Endothelial cell (in vitro differentiated cells): ENCODE measurements at regions not wholly inside any gene's neighbourhood (a gene's known extent, or its start where the extent isn't known, plus 50 kb on each side); places are given as distances from the start of the nearest gene placed in this dataset.
"Not testable (repeated sequence)": the region's sequence is repeated elsewhere in the genome, so short reads cannot be mapped to it uniquely, and the experiment has no call there.

ENCODE experiments used
- DNase-seq: peaks from one replicate; pipeline ENCODE4 v3.0.0; 2021; ENCODE audit warnings: low spot score
- H3K27ac Mint-ChIP-seq: one replicate; pipeline ENCODE4 v1.8.0; 2021; ENCODE audit warnings: mixed read lengths, inconsistent platforms; ENCODE audit not compliant: unreplicated experiment
- H3K27me3 Mint-ChIP-seq: one replicate; pipeline ENCODE4 v1.8.0; 2021; ENCODE audit warnings: mild to moderate bottlenecking, moderate library complexity, mixed read lengths, inconsistent platforms; ENCODE audit not compliant: unreplicated experiment
- H3K36me3 Mint-ChIP-seq: one replicate; pipeline ENCODE4 v1.8.0; 2021; ENCODE audit warnings: mild to moderate bottlenecking, low read depth, mixed read lengths, inconsistent platforms; ENCODE audit not compliant: unreplicated experiment
- H3K4me1 Mint-ChIP-seq: one replicate; pipeline ENCODE4 v1.8.0; 2021; ENCODE audit warnings: mild to moderate bottlenecking, mixed read lengths, inconsistent platforms; ENCODE audit not compliant: unreplicated experiment
- H3K4me3 Mint-ChIP-seq: one replicate; pipeline ENCODE4 v1.8.0; 2021; ENCODE audit warnings: mild to moderate bottlenecking, mixed read lengths, inconsistent platforms; ENCODE audit not compliant: unreplicated experiment
- H3K9me3 Mint-ChIP-seq: one replicate; pipeline ENCODE4 v1.8.0; 2021; ENCODE audit warnings: mixed read lengths, inconsistent platforms; ENCODE audit not compliant: unreplicated experiment
- CTCF ChIP-seq: fragments of 200-600 bp; sonication (generic); IDR thresholded peaks from one replicate; pipeline ENCODE4 v1.5.0; 2021; ENCODE audit warnings: antibody characterized with exemption; ENCODE audit not compliant: unreplicated experiment

- no peaks in the 10 kb centered on the region for H3K36me3 Mint-ChIP-seq
- no peaks in the 10 kb centered on the region for H3K27me3 Mint-ChIP-seq
- DNase-seq, result no peak
- H3K27ac Mint-ChIP-seq, result no peak overlapping the region
- H3K4me3 Mint-ChIP-seq, result no peak overlapping the region
- no peaks in the 10 kb centered on the region for H3K9me3 Mint-ChIP-seq
- peaks cover 3% of the 10 kb centered on the region for H3K4me1 Mint-ChIP-seq
- TF ChIP-seq CTCF, result no peak
Observed at GRCh38 chr16:5207001-5207523, 109.5 kb upstream of the EEF2KMT start.

DNA sequence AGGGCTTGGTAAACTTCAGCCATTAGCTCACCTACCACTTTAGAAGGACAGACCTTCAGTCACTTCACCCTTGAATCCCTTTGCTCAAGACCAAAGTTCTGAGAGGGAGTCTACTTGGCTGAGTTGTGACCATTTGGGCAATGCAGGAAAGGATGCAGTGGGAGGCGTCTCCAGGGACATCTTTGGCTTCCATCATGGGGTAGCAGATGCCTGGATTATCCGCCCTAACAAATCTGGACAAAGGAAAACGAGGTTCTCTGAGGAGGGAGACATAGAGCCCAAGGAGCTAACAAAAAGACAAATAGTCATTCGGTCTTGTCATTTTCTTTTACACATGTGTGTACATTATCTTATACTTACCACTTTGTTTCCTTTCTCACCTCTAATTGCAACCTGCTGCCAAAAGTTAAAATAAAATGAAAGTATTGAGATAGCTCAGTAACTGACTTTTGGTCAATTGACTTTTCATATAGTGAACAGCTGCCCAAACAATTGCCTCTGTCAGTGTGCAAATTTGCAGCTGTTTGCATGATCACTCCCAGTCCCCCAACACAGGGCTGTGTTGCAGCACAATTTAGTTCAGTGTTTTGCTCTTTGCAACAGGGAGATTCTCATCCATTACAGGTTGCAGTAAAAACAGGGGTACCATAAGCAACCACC, 108.9 kb upstream of the EEF2KMT start:
- Mint-ChIP-seq H3K9me3 (no peaks in the 10 kb centered on the region), H3K4me3 (no peak overlapping the region), H3K36me3 (no peaks in the 10 kb centered on the region), H3K4me1 (peaks cover 3% of the 10 kb centered on the region), H3K27ac (no peak overlapping the region), H3K27me3 (no peaks in the 10 kb centered on the region)
- TF ChIP-seq CTCF, result no peak
- no peak for DNase-seq

GRCh38 chr16:5205361-5206040, 107.9 kb upstream of the EEF2KMT start:
- Mint-ChIP-seq H3K4me3 (no peak overlapping the region), H3K36me3 (no peaks in the 10 kb centered on the region), H3K4me1 (peaks cover 3% of the 10 kb centered on the region), H3K9me3 (no peaks in the 10 kb centered on the region), H3K27ac (no peak overlapping the region), H3K27me3 (no peaks in the 10 kb centered on the region)
- DNase-seq, result no peak
- no peak for TF ChIP-seq CTCF

DNA sequence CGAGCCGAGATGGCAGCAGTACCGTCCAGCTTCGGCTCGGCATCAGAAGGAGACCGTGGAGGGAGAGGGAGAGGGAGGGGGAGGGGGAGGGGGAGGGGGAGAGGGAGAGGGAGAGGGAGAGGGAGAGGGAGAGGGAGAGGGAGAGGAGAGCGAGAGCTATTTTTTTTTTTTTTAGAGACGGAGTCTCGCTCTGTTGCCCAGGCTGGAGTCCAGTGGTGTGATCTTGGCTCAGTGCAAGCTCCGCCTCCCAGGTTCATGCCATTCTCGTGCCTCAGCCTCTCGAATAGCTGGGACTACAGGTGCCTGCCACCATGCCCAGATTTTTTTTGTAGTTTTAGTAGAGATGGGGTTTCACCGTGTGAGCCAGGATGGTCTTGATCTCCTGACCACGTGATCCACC, 106.1 kb upstream of the EEF2KMT start:
- H3K27me3 Mint-ChIP-seq, DNase-seq, H3K9me3 Mint-ChIP-seq, H3K27ac Mint-ChIP-seq, H3K4me1 Mint-ChIP-seq, H3K4me3 Mint-ChIP-seq, H3K36me3 Mint-ChIP-seq: not testable (repeated sequence)

GRCh38 chr16:5200123-5200522, 102.5 kb upstream of the EEF2KMT start:
- no peak for DNase-seq
- Mint-ChIP-seq H3K4me3 (no peak overlapping the region), H3K27ac (no peak overlapping the region), H3K27me3 (no peaks in the 10 kb centered on the region), H3K9me3 (no peaks in the 10 kb centered on the region), H3K36me3 (no peaks in the 10 kb centered on the region), H3K4me1 (no peaks in the 10 kb centered on the region)
- TF ChIP-seq CTCF, result no peak
